Mucosa of gallbladder (tissue), 1 donor: ENCODE measurements at regions not wholly inside any gene's neighbourhood (a gene's known extent, or its start where the extent isn't known, plus 50 kb on each side); places are given as distances from the start of the nearest gene placed in this dataset.
A peak's percentile ranks its signal among the peaks of the same experiment; 100 is the strongest.

Experiments used
- DNase-seq: peaks from one replicate; pipeline ENCODE4 v3.0.0-alpha.2; 2020; ENCODE audit warnings: low spot score
- donor health status: DM: no; HTN: no; CAD: no.

GRCh38 chr2:200725596-200725995, 86.1 kb upstream of the BZW1 start:
- DNase-seq = no peak

- no peak for DNase-seq
Measured at GRCh38 chr2:200728630-200729029, 83.1 kb upstream of the BZW1 start.

GRCh38 chr2:200730302-200730701, 81.4 kb upstream of the BZW1 start:
- no peak for DNase-seq

- no peak for DNase-seq
Measured at GRCh38 chr2:200730960-200731359, 80.8 kb upstream of the BZW1 start.

- DNase-seq = no peak
Measured at GRCh38 chr2:200732866-200733265, 78.8 kb upstream of the BZW1 start.

GRCh38 chr2:200733713-200734198, 78.0 kb upstream of the BZW1 start:
- DNase-seq = no peak

GRCh38 chr2:200735061-200735460, 76.6 kb upstream of the BZW1 start:
- no peak for DNase-seq

- DNase-seq = no peak
Measured at GRCh38 chr2:200736646-200737274, 75.0 kb upstream of the BZW1 start.

GRCh38 chr2:200737585-200737984, 74.1 kb upstream of the BZW1 start:
- no peak for DNase-seq

GRCh38 chr2:200738590-200738989, 73.1 kb upstream of the BZW1 start:
- DNase-seq = no peak

GRCh38 chr2:200740907-200741306, 70.8 kb upstream of the BZW1 start:
- DNase-seq = no peak

- no peak for DNase-seq
Measured at GRCh38 chr2:200741468-200742202, 70.1 kb upstream of the BZW1 start.

- DNase-seq = peak; percentile 34
Measured at GRCh38 chr2:200742426-200742825, 69.3 kb upstream of the BZW1 start.

GRCh38 chr2:200743042-200743676, 68.6 kb upstream of the BZW1 start:
- DNase-seq = no peak

- DNase-seq = no peak
Measured at GRCh38 chr2:200744201-200744602, 67.5 kb upstream of the BZW1 start.

GRCh38 chr2:200746301-200746700, 65.4 kb upstream of the BZW1 start:
- no peak for DNase-seq

- DNase-seq = no peak
Measured at GRCh38 chr2:200747668-200748618, 63.8 kb upstream of the BZW1 start.

GRCh38 chr2:200748779-200749178, 62.9 kb upstream of the BZW1 start:
- no peak for DNase-seq

GRCh38 chr2:200749631-200750322, 61.9 kb upstream of the BZW1 start:
- no peak for DNase-seq

- no peak for DNase-seq
Measured at GRCh38 chr2:200750323-200750910, 61.3 kb upstream of the BZW1 start.

GRCh38 chr2:200751786-200752185, 59.9 kb upstream of the BZW1 start:
- no peak for DNase-seq
